ENCODE measurements at regions not wholly inside any gene's neighbourhood (a gene's known extent, or its start where the extent isn't known, plus 50 kb on each side); places are given as distances from the start of the nearest gene placed in this dataset.
"Not testable (repeated sequence)": the region's sequence is repeated elsewhere in the genome, so short reads cannot be mapped to it uniquely, and the experiment has no call there.

DNA sequence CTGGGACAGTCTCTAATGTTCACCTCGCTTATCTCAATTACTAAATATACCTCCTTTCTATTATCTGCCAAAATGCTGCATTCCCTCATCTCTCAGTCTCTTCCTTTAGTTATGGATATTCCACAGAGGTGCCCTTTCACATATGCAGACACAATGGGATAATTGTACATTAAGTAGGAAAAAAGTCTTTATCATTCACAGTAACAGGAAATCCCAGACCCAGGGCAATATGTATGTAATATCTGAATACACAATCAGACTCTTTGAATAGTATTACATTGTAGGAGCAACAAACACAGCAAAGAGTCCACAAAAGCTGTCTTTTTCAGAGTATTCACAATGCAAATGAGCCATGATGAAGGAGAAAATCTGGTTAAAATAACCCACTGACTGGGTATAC is 1399.0 kb upstream of the ZEB2 start:
- Histone ChIP-seq H3K36me3 (ENCODE audit: control insufficient read depth in 1 of 2, insufficient read depth in 2 of 2, low read length in 2 of 2) (no peaks in the 10 kb centered on the region), H3K9me3 (ENCODE audit: control insufficient read depth in 1 of 2, low read length in 2 of 2) (no peaks in the 10 kb centered on the region), H3K27me3 (ENCODE audit: low read depth, low read length) (no peaks in the 10 kb centered on the region), H3K4me1 (ENCODE audit: control insufficient read depth in 1 of 2, insufficient read depth in 2 of 2, low read length in 2 of 2) (no peaks in the 10 kb centered on the region), H3K27ac (ENCODE audit: low read length) (no peak overlapping the region), H3K4me3 (ENCODE audit: low read depth in 1 of 2, low read length in 2 of 2) (no peak overlapping the region)

DNA sequence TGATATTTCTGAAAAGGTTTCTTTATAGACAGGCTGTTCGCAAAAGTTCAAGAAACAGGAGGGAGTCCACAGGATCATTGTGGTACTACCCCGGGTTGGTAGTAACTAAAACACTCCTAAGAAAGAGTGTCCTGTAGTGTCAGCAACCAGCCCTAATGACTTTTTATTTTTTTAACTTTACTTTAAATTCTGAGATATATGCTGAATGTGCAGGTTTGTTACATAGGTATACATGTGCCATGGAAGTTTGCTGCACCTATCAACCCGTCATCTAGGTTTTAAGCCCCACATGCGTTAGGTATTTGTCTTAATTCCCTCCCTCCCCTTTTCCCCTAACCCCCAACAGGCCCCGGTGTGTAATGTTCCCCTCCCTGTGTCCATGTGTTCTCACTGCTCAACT is 1396.9 kb upstream of the ZEB2 start:
- H3K27me3 ChIP-seq (ENCODE audit: low read depth, low read length): no peaks in the 10 kb centered on the region
- H3K9me3 ChIP-seq (ENCODE audit: control insufficient read depth in 1 of 2, low read length in 2 of 2): no peaks in the 10 kb centered on the region
- no peak overlapping the region for H3K4me3 ChIP-seq (ENCODE audit: low read depth in 1 of 2, low read length in 2 of 2)
- no peak overlapping the region for H3K27ac ChIP-seq (ENCODE audit: low read length)
- no peaks in the 10 kb centered on the region for H3K4me1 ChIP-seq (ENCODE audit: control insufficient read depth in 1 of 2, insufficient read depth in 2 of 2, low read length in 2 of 2)
- no peaks in the 10 kb centered on the region for H3K36me3 ChIP-seq (ENCODE audit: control insufficient read depth in 1 of 2, insufficient read depth in 2 of 2, low read length in 2 of 2)

DNA sequence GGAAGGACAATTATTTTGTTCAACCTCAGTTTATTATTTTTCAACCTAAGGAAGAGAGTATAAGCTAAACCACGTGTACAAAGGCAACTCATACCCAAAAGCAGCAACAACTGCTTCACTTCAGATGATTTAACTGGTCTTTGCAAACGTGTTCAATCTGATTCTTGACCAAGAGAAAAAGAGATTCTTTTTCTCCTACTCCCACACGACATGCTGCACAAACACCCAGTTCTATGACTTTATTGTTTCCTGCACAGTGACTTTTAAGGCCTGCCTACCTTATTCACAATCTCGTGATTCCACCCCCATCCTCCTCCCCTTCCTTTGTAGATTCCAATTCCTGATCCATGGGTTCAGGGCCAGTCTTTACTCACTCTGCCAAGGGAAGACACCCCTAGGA is 1394.8 kb upstream of the ZEB2 start:
- Histone ChIP-seq H3K4me1 (ENCODE audit: control insufficient read depth in 1 of 2, insufficient read depth in 2 of 2, low read length in 2 of 2) (no peaks in the 10 kb centered on the region), H3K27me3 (ENCODE audit: low read depth, low read length) (no peaks in the 10 kb centered on the region), H3K9me3 (ENCODE audit: control insufficient read depth in 1 of 2, low read length in 2 of 2) (no peaks in the 10 kb centered on the region), H3K27ac (ENCODE audit: low read length) (no peak overlapping the region), H3K36me3 (ENCODE audit: control insufficient read depth in 1 of 2, insufficient read depth in 2 of 2, low read length in 2 of 2) (no peaks in the 10 kb centered on the region), H3K4me3 (ENCODE audit: low read depth in 1 of 2, low read length in 2 of 2) (no peak overlapping the region)

DNA sequence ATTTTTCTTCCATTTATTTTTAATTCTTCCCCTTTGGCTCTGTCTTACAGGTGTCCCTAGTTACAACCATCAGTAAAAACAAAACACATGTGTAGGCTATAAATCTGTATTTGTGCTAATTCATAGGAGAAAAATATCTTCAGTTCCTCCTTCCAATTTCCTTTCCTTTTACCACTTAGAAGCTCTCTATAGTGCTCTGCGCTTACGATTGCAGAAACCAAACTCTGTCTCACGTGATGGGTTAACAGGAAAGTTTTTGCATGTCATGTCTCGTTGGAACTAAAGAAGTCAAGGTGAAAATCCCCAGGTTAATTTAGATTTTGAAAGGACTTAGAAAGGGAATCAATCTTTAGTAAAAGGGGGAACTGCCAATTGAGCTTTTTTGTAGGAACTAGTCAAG is 1390.5 kb upstream of the ZEB2 start:
- H3K27ac ChIP-seq (ENCODE audit: low read length): no peak overlapping the region

DNA sequence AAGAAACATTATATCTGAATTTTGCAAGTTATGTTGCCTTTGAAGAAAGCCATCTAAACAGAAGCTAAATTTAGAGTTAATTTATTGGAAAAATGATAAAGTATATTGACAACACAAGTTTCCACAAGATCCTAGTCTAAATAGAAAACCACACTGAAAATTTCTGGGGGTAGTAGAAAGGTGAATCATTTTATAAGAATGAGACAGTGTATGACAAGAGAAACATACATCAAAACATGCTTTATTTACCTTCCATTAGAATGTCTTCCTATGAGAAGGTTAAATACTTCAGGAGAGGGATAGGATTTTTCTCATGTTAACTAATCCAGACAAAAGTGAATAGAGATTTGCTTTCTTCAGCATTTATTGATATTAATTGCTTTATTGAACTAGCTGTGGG is 1389.8 kb upstream of the ZEB2 start:
- Histone ChIP-seq H3K4me1 (ENCODE audit: control insufficient read depth in 1 of 2, insufficient read depth in 2 of 2, low read length in 2 of 2) (no peaks in the 10 kb centered on the region), H3K9me3 (ENCODE audit: control insufficient read depth in 1 of 2, low read length in 2 of 2) (no peaks in the 10 kb centered on the region), H3K27ac (ENCODE audit: low read length) (no peak overlapping the region), H3K27me3 (ENCODE audit: low read depth, low read length) (no peaks in the 10 kb centered on the region), H3K4me3 (ENCODE audit: low read depth in 1 of 2, low read length in 2 of 2) (no peak overlapping the region), H3K36me3 (ENCODE audit: control insufficient read depth in 1 of 2, insufficient read depth in 2 of 2, low read length in 2 of 2) (no peaks in the 10 kb centered on the region)

More for the DNA sequence above, 1390.5 kb upstream of the ZEB2 start:
- no peaks in the 10 kb centered on the region for H3K9me3 ChIP-seq (ENCODE audit: control insufficient read depth in 1 of 2, low read length in 2 of 2)
- no peaks in the 10 kb centered on the region for H3K4me1 ChIP-seq (ENCODE audit: control insufficient read depth in 1 of 2, insufficient read depth in 2 of 2, low read length in 2 of 2)
- no peaks in the 10 kb centered on the region for H3K36me3 ChIP-seq (ENCODE audit: control insufficient read depth in 1 of 2, insufficient read depth in 2 of 2, low read length in 2 of 2)
- no peak overlapping the region for H3K4me3 ChIP-seq (ENCODE audit: low read depth in 1 of 2, low read length in 2 of 2)
- no peaks in the 10 kb centered on the region for H3K27me3 ChIP-seq (ENCODE audit: low read depth, low read length)

DNA sequence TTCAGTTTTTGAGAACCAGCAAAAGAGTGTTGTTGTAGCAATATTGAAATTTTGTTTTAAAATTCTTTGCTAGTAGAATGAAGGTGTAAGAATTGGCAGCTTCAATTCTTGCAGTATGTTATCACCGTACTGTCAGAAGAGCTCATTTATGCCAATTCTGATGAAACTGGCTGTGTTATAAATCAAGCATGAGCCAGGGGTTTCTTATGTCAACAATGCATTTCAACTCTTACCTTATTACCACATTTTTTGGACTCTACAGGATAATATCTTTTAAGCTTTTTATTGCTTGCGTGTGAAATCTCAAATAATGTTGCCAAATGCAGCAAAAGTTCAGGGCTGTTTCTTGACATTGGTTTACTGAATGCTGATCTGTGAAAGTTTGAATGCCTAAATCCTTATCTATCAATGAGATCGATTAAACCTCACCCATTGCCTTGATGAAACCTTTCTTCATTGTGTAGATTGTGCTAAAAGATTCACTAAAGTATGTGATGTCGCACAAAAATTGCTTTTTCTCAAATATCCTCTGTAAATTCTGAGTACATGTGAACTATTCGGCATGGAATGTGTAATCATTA is 1389.3 kb upstream of the ZEB2 start:
- H3K4me1 ChIP-seq (ENCODE audit: control insufficient read depth in 1 of 2, insufficient read depth in 2 of 2, low read length in 2 of 2): no peaks in the 10 kb centered on the region
- no peak overlapping the region for H3K27ac ChIP-seq (ENCODE audit: low read length)

DNA sequence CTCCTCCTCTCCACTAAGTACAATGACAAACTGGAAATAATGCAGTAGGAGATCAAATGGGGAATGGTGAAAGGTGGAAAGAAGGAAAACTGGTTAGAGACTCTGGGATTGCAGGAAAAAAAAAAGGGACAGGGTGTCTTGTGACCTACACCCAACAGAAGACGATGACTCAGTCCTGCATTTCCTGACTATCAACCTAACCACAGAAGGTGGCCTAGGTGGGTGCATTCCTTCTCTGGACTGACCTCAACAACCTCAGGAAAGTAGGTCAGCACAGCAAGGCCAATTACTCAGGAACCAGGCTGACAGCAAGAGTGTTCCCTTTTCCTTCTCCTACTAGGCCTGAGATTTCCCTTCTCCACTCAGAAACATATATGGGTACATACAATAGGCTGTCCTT is 1386.4 kb upstream of the ZEB2 start:
- H3K9me3 ChIP-seq (ENCODE audit: control insufficient read depth in 1 of 2, low read length in 2 of 2): no peaks in the 10 kb centered on the region
- no peak overlapping the region for H3K4me3 ChIP-seq (ENCODE audit: low read depth in 1 of 2, low read length in 2 of 2)
- no peak overlapping the region for H3K27ac ChIP-seq (ENCODE audit: low read length)
- no peaks in the 10 kb centered on the region for H3K27me3 ChIP-seq (ENCODE audit: low read depth, low read length)
- H3K4me1 ChIP-seq (ENCODE audit: control insufficient read depth in 1 of 2, insufficient read depth in 2 of 2, low read length in 2 of 2): no peaks in the 10 kb centered on the region
- no peaks in the 10 kb centered on the region for H3K36me3 ChIP-seq (ENCODE audit: control insufficient read depth in 1 of 2, insufficient read depth in 2 of 2, low read length in 2 of 2)

More for the DNA sequence above, 1389.3 kb upstream of the ZEB2 start:
- H3K27me3 ChIP-seq (ENCODE audit: low read depth, low read length): no peaks in the 10 kb centered on the region
- no peaks in the 10 kb centered on the region for H3K36me3 ChIP-seq (ENCODE audit: control insufficient read depth in 1 of 2, insufficient read depth in 2 of 2, low read length in 2 of 2)
- no peaks in the 10 kb centered on the region for H3K9me3 ChIP-seq (ENCODE audit: control insufficient read depth in 1 of 2, low read length in 2 of 2)
- no peak overlapping the region for H3K4me3 ChIP-seq (ENCODE audit: low read depth in 1 of 2, low read length in 2 of 2)

DNA sequence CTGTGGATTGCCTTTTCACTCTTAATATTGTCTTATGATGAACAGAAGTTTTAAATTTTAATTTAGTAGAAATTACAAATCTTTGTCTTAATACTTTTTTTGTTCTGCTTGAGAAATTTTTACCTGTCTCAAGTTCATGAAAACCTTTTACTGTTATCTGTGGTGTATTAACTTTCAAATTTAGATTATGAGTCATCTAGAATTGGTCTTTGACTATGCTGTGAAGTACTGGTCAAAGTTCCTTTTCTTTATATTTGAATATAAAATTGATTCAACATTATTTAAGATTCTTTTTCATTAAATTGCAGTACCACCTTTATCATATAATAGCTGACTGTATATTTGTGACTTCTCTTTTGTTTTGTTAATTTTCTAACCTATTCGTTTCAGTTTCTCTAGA is 1385.5 kb upstream of the ZEB2 start:
- Histone ChIP-seq H3K27me3 (ENCODE audit: low read depth, low read length) (no peaks in the 10 kb centered on the region), H3K4me3 (ENCODE audit: low read depth in 1 of 2, low read length in 2 of 2) (no peak overlapping the region), H3K4me1 (ENCODE audit: control insufficient read depth in 1 of 2, insufficient read depth in 2 of 2, low read length in 2 of 2) (no peaks in the 10 kb centered on the region), H3K27ac (ENCODE audit: low read length) (no peak overlapping the region), H3K36me3 (ENCODE audit: control insufficient read depth in 1 of 2, insufficient read depth in 2 of 2, low read length in 2 of 2) (no peaks in the 10 kb centered on the region), H3K9me3 (ENCODE audit: control insufficient read depth in 1 of 2, low read length in 2 of 2) (no peaks in the 10 kb centered on the region)

DNA sequence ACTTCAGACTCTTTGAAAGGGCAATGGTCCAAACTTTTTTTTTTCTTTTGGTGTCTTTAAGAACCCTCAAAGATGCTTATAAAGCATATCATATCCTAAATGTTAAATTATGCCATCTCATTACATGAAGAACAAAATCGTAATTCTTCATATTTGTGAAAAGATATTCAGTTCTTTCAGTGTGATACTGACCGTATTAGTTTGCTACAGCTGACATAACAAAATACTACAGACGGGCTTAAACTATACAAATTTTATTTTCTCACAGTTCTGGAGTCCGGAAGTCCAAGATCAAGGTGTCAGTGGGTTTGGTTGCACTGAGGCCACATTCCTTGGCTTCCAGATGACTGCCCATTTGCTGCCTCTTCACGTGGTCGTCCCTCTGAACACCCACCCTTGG is 1377.2 kb upstream of the ZEB2 start:
- Histone ChIP-seq H3K27ac (ENCODE audit: low read length) (no peak overlapping the region), H3K36me3 (ENCODE audit: control insufficient read depth in 1 of 2, insufficient read depth in 2 of 2, low read length in 2 of 2) (no peaks in the 10 kb centered on the region), H3K4me1 (ENCODE audit: control insufficient read depth in 1 of 2, insufficient read depth in 2 of 2, low read length in 2 of 2) (no peaks in the 10 kb centered on the region), H3K4me3 (ENCODE audit: low read depth in 1 of 2, low read length in 2 of 2) (no peak overlapping the region), H3K9me3 (ENCODE audit: control insufficient read depth in 1 of 2, low read length in 2 of 2) (no peaks in the 10 kb centered on the region), H3K27me3 (ENCODE audit: low read depth, low read length) (no peaks in the 10 kb centered on the region)

DNA sequence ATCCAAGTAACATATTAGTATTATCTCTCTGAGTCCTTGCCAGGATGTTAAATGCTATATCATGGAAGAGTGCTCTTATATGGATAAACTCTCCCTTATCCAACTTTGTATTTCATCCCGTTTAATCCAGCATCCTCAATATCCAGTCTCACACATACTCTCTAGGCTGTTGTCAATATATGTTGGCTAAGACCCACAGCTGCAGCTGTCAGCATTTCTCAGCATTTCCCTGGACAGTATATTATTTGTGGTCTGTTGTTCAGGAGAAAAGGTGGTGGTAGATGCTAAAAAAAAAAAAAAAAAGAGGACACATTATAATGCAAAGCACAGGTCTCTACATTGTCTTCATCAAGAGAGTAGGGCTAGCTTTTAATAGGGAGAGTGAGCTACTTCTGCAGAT is 1368.0 kb upstream of the ZEB2 start:
- Histone ChIP-seq H3K4me3 (ENCODE audit: low read depth in 1 of 2, low read length in 2 of 2) (no peak overlapping the region), H3K4me1 (ENCODE audit: control insufficient read depth in 1 of 2, insufficient read depth in 2 of 2, low read length in 2 of 2) (no peaks in the 10 kb centered on the region), H3K27me3 (ENCODE audit: low read depth, low read length) (no peaks in the 10 kb centered on the region), H3K36me3 (ENCODE audit: control insufficient read depth in 1 of 2, insufficient read depth in 2 of 2, low read length in 2 of 2) (no peaks in the 10 kb centered on the region), H3K27ac (ENCODE audit: low read length) (no peak overlapping the region), H3K9me3 (ENCODE audit: control insufficient read depth in 1 of 2, low read length in 2 of 2) (no peaks in the 10 kb centered on the region)

DNA sequence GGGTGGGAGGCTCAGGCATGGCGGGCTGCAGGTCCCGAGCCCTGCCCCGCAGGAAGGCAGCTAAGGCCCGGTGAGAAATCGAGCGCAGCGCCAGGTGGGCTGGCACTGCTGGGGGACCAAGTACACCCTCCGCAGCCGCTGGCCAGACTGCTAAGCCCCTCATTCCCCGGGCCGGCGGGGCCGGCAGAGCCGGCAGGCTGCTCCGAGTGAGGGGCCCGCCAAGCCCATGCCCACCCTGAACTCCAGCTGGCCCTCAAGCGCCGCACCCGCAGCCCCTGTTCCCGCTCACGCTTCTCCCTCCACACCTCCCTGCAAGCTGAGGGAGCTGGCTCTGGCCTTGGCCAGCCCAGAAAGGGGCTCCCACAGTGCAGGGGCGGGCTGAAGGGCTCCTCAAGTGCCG is 1361.1 kb upstream of the ZEB2 start:
- H3K4me3 ChIP-seq (ENCODE audit: low read depth in 1 of 2, low read length in 2 of 2); H3K4me1 ChIP-seq (ENCODE audit: control insufficient read depth in 1 of 2, insufficient read depth in 2 of 2, low read length in 2 of 2); H3K9me3 ChIP-seq (ENCODE audit: control insufficient read depth in 1 of 2, low read length in 2 of 2); H3K27me3 ChIP-seq (ENCODE audit: low read depth, low read length); H3K27ac ChIP-seq (ENCODE audit: low read length); H3K36me3 ChIP-seq (ENCODE audit: control insufficient read depth in 1 of 2, insufficient read depth in 2 of 2, low read length in 2 of 2): not testable (repeated sequence)

DNA sequence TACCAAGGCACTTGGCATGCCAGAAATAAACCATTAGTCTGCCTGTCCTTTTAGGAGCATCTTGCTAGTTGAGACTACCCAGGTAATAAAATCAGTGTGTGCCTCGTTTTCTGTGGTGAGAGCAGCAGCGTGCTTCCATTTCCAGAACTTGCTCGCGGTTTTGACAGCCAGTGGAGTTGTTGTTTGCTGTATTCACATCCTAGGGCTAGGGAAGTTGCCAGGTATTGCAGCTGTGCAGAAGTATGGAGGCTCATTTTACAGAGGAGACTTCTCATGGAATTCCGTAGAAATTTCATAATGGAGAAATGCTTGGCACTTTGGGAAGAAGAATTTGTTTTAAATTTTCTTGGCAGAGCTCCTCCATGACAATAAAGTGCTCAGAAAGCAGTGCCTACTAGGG is 1355.1 kb upstream of the ZEB2 start:
- H3K36me3 ChIP-seq (ENCODE audit: control insufficient read depth in 1 of 2, insufficient read depth in 2 of 2, low read length in 2 of 2): no peaks in the 10 kb centered on the region
- no peaks in the 10 kb centered on the region for H3K4me1 ChIP-seq (ENCODE audit: control insufficient read depth in 1 of 2, insufficient read depth in 2 of 2, low read length in 2 of 2)
- H3K4me3 ChIP-seq (ENCODE audit: low read depth in 1 of 2, low read length in 2 of 2): no peak overlapping the region
- no peak overlapping the region for H3K27ac ChIP-seq (ENCODE audit: low read length)
- no peaks in the 10 kb centered on the region for H3K9me3 ChIP-seq (ENCODE audit: control insufficient read depth in 1 of 2, low read length in 2 of 2)
- no peaks in the 10 kb centered on the region for H3K27me3 ChIP-seq (ENCODE audit: low read depth, low read length)

Data from muscle layer of duodenum (tissue), 2 donors.